Gastrocnemius medialis (tissue), 4 donors: ENCODE measurements at regions not wholly inside any gene's neighbourhood (a gene's known extent, or its start where the extent isn't known, plus 50 kb on each side); places are given as distances from the start of the nearest gene placed in this dataset.

Experiments used
- POLR2A ChIP-seq, 2 donors: fragments of 450-650 bp; IDR thresholded peaks; one replicate each; pipeline ENCODE4 v1.6.1; 2017; ENCODE audit warnings: antibody characterized with exemption in 2 of 2, mild to moderate bottlenecking in 2 of 2, moderate library complexity in 2 of 2
- TF ChIP-seq, protein P1 (sequence below), 5 experiments: fragments of 450-650 bp in 3 of 5; fragments of 200-600 bp in 2 of 5; sonication (generic) in 2 of 5; IDR thresholded peaks in 4 of 5; conservative IDR thresholded peaks in 1 of 5; 1 replicate in 4 of 5; 2 replicates in 1 of 5; pipeline ENCODE4 v1.5.1; 2016 to 2019; ENCODE audit warnings: antibody characterized with exemption in 5 of 5, mild to moderate bottlenecking in 3 of 5, moderate library complexity in 3 of 5

DNA sequence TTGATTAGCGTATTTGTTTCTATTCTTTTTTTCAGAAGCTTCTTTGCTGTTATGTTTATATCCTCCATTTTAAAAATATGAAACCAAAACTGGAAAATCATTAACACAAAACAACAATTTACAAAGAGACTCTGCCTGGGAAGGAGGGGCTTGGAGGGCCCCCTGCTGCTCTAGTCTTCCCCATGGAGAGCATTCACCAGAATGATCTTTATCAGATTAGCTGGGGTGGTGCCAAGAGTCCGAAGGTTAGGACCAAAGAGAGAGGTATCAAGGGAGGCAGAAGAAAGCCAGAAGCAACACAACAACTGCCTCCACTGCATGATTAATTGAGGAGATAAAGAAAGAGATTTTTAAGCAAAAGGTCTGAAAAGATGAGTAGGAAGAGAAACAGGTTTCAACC lies 218.6 kb downstream of the IRS1 start:
- TF ChIP-seq, protein P1, sequence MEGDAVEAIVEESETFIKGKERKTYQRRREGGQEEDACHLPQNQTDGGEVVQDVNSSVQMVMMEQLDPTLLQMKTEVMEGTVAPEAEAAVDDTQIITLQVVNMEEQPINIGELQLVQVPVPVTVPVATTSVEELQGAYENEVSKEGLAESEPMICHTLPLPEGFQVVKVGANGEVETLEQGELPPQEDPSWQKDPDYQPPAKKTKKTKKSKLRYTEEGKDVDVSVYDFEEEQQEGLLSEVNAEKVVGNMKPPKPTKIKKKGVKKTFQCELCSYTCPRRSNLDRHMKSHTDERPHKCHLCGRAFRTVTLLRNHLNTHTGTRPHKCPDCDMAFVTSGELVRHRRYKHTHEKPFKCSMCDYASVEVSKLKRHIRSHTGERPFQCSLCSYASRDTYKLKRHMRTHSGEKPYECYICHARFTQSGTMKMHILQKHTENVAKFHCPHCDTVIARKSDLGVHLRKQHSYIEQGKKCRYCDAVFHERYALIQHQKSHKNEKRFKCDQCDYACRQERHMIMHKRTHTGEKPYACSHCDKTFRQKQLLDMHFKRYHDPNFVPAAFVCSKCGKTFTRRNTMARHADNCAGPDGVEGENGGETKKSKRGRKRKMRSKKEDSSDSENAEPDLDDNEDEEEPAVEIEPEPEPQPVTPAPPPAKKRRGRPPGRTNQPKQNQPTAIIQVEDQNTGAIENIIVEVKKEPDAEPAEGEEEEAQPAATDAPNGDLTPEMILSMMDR (IDR thresholded peaks at IDR 0.05 in 4 of 5, conservative IDR thresholded peaks at IDR 0.05 in 1 of 5), result no peak
- TF ChIP-seq POLR2A (IDR thresholded peaks at IDR 0.05), result no peak
